HepG2 (cell line): ENCODE measurements at regions not wholly inside any gene's neighbourhood (a gene's known extent, or its start where the extent isn't known, plus 50 kb on each side); places are given as distances from the start of the nearest gene placed in this dataset.

ENCODE experiments used
- CSRNP2 ChIP-seq: sonication (generic); formaldehyde crosslinking; conservative IDR thresholded peaks from 2 replicates; pipeline ENCODE4 v1.8.0; 2022; ENCODE audit warnings: low read depth, missing genetic modification reagents
- CTCF ChIP-seq: sonication (generic); formaldehyde crosslinking; IDR thresholded peaks from 2 replicates; pipeline ENCODE4 v1.5.0; 2020; ENCODE audit warnings: mild to moderate bottlenecking, missing genetic modification reagents, moderate library complexity
- GLMP ChIP-seq: sonication (generic); formaldehyde crosslinking; IDR thresholded peaks from 2 replicates; pipeline ENCODE4 v1.9.0; 2021; ENCODE audit warnings: missing genetic modification reagents, mild to moderate bottlenecking, borderline replicate concordance
- KLF16 ChIP-seq, 2 experiments: sonication (generic) in 1 of 2; formaldehyde crosslinking in 1 of 2; IDR thresholded peaks; 2 replicates each; pipeline versions ENCODE4 v1.6.1 to v1.8.0; 2016 to 2023; ENCODE audit warnings: missing genetic modification reagents in 2 of 2, missing compliant biosample characterization in 1 of 2
- PHF20 ChIP-seq: sonication (generic); formaldehyde crosslinking; IDR thresholded peaks from 2 replicates; pipeline ENCODE4 v1.5.0; 2020; ENCODE audit warnings: mild to moderate bottlenecking, missing genetic modification reagents
- TCF12 ChIP-seq, 2 experiments: fragments of 450-650 bp in 1 of 2; sonication (generic) in 1 of 2; formaldehyde crosslinking in 1 of 2; IDR thresholded peaks; 2 replicates each; pipeline versions ENCODE4 v1.6.1 to v1.8.0; 2017 to 2022; ENCODE audit warnings: antibody characterized with exemption in 1 of 2, mild to moderate bottlenecking in 1 of 2, missing genetic modification reagents in 1 of 2, moderate library complexity in 1 of 2
- YY1 ChIP-seq: IDR thresholded peaks from 2 replicates; pipeline ENCODE4 v1.6.1; 2011; ENCODE audit warnings: low read length, low read depth, moderate library complexity, mild to moderate bottlenecking; ENCODE audit not compliant: insufficient read depth, insufficient replicate concordance
- ZMYM3 ChIP-seq: sonication (generic); formaldehyde crosslinking; IDR thresholded peaks from 2 replicates; pipeline ENCODE4 v1.5.1; 2020; ENCODE audit warnings: mild to moderate bottlenecking, missing genetic modification reagents
- ZNF318 ChIP-seq: sonication (generic); formaldehyde crosslinking; IDR thresholded peaks from 2 replicates; pipeline ENCODE4 v1.4.0; 2020; ENCODE audit warnings: mild to moderate bottlenecking, missing genetic modification reagents
- TF ChIP-seq, protein P1 (sequence below): fragments of 450-650 bp; IDR thresholded peaks from 2 replicates; pipeline ENCODE4 v1.6.1; 2017; ENCODE audit warnings: mild to moderate bottlenecking

GRCh38 chr12:40615590-40615989 lies 76.6 kb upstream of the CNTN1 start:
- TF ChIP-seq CSRNP2 (CRISPR knock-in tag), result no peak
- no peak for TF ChIP-seq TCF12 (IDR thresholded peaks at IDR 0.05)
- no peak for TF ChIP-seq TCF12 (CRISPR knock-in tag; IDR thresholded peaks at IDR 0.05)
- TF ChIP-seq, protein P1, sequence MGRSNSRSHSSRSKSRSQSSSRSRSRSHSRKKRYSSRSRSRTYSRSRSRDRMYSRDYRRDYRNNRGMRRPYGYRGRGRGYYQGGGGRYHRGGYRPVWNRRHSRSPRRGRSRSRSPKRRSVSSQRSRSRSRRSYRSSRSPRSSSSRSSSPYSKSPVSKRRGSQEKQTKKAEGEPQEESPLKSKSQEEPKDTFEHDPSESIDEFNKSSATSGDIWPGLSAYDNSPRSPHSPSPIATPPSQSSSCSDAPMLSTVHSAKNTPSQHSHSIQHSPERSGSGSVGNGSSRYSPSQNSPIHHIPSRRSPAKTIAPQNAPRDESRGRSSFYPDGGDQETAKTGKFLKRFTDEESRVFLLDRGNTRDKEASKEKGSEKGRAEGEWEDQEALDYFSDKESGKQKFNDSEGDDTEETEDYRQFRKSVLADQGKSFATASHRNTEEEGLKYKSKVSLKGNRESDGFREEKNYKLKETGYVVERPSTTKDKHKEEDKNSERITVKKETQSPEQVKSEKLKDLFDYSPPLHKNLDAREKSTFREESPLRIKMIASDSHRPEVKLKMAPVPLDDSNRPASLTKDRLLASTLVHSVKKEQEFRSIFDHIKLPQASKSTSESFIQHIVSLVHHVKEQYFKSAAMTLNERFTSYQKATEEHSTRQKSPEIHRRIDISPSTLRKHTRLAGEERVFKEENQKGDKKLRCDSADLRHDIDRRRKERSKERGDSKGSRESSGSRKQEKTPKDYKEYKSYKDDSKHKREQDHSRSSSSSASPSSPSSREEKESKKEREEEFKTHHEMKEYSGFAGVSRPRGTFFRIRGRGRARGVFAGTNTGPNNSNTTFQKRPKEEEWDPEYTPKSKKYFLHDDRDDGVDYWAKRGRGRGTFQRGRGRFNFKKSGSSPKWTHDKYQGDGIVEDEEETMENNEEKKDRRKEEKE, result no peak
- TF ChIP-seq KLF16 (CRISPR knock-in tag; IDR thresholded peaks at IDR 0.05), result no peak
- no peak for TF ChIP-seq ZNF318 (CRISPR knock-in tag)
- no peak for TF ChIP-seq YY1
- no peak for TF ChIP-seq GLMP (CRISPR knock-in tag)
- no peak for TF ChIP-seq CTCF (CRISPR knock-in tag)
- TF ChIP-seq ZMYM3 (CRISPR knock-in tag), result no peak
- TF ChIP-seq PHF20 (CRISPR knock-in tag), result no peak
